ENCODE measurements at regions not wholly inside any gene's neighbourhood (a gene's known extent, or its start where the extent isn't known, plus 50 kb on each side); places are given as distances from the start of the nearest gene placed in this dataset.

DNA sequence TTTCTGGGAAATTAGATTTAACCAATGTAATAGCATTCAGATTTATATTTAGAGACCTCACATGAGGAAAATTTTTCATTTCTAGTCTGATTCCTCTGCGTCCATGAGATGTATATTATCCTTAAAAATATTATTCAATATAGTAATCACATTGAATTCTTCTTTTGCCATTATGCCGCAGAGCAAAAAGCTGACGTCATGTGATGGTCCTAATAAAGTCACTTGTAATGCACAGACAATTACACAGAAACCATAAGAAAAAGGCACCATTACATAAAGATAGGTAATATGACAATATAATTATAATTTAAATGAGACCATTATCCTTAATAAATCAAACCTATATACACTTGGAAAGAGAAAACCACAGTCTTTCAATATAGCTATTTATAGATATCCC, 1021.5 kb downstream of the PCDH9 start:
- no peak for TF ChIP-seq SNAI2 (CRISPR knock-in tag; IDR thresholded peaks at IDR 0.05)
- no peak for TF ChIP-seq CSDC2 (CRISPR knock-in tag; IDR thresholded peaks at IDR 0.05)
- TF ChIP-seq, protein P1, sequence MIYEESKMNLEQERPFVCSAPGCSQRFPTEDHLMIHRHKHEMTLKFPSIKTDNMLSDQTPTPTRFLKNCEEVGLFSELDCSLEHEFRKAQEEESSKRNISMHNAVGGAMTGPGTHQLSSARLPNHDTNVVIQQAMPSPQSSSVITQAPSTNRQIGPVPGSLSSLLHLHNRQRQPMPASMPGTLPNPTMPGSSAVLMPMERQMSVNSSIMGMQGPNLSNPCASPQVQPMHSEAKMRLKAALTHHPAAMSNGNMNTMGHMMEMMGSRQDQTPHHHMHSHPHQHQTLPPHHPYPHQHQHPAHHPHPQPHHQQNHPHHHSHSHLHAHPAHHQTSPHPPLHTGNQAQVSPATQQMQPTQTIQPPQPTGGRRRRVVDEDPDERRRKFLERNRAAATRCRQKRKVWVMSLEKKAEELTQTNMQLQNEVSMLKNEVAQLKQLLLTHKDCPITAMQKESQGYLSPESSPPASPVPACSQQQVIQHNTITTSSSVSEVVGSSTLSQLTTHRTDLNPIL (CRISPR knock-in tag; IDR thresholded peaks at IDR 0.05; ENCODE audit: low read depth) = no peak
- no peak for TF ChIP-seq ZNF565 (CRISPR knock-in tag; conservative IDR thresholded peaks at IDR 0.05; ENCODE audit: low read depth)
- TF ChIP-seq, protein P2, sequence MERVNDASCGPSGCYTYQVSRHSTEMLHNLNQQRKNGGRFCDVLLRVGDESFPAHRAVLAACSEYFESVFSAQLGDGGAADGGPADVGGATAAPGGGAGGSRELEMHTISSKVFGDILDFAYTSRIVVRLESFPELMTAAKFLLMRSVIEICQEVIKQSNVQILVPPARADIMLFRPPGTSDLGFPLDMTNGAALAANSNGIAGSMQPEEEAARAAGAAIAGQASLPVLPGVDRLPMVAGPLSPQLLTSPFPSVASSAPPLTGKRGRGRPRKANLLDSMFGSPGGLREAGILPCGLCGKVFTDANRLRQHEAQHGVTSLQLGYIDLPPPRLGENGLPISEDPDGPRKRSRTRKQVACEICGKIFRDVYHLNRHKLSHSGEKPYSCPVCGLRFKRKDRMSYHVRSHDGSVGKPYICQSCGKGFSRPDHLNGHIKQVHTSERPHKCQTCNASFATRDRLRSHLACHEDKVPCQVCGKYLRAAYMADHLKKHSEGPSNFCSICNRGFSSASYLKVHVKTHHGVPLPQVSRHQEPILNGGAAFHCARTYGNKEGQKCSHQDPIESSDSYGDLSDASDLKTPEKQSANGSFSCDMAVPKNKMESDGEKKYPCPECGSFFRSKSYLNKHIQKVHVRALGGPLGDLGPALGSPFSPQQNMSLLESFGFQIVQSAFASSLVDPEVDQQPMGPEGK (CRISPR knock-in tag; IDR thresholded peaks at IDR 0.05; ENCODE audit: borderline replicate concordance) = no peak
- TF ChIP-seq ZNF8 (CRISPR knock-in tag; IDR thresholded peaks at IDR 0.05) = no peak
- TF ChIP-seq ARNTL (CRISPR knock-in tag; IDR thresholded peaks at IDR 0.05; ENCODE audit: borderline replicate concordance, low read depth) = no peak
- no peak for TF ChIP-seq TCF4 (CRISPR knock-in tag; IDR thresholded peaks at IDR 0.05; ENCODE audit: borderline replicate concordance)
- TF ChIP-seq, protein P3, sequence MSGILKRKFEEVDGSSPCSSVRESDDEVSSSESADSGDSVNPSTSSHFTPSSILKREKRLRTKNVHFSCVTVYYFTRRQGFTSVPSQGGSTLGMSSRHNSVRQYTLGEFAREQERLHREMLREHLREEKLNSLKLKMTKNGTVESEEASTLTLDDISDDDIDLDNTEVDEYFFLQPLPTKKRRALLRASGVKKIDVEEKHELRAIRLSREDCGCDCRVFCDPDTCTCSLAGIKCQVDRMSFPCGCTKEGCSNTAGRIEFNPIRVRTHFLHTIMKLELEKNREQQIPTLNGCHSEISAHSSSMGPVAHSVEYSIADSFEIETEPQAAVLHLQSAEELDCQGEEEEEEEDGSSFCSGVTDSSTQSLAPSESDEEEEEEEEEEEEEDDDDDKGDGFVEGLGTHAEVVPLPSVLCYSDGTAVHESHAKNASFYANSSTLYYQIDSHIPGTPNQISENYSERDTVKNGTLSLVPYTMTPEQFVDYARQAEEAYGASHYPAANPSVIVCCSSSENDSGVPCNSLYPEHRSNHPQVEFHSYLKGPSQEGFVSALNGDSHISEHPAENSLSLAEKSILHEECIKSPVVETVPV (CRISPR knock-in tag; IDR thresholded peaks at IDR 0.05) = no peak
- TF ChIP-seq, protein P4, sequence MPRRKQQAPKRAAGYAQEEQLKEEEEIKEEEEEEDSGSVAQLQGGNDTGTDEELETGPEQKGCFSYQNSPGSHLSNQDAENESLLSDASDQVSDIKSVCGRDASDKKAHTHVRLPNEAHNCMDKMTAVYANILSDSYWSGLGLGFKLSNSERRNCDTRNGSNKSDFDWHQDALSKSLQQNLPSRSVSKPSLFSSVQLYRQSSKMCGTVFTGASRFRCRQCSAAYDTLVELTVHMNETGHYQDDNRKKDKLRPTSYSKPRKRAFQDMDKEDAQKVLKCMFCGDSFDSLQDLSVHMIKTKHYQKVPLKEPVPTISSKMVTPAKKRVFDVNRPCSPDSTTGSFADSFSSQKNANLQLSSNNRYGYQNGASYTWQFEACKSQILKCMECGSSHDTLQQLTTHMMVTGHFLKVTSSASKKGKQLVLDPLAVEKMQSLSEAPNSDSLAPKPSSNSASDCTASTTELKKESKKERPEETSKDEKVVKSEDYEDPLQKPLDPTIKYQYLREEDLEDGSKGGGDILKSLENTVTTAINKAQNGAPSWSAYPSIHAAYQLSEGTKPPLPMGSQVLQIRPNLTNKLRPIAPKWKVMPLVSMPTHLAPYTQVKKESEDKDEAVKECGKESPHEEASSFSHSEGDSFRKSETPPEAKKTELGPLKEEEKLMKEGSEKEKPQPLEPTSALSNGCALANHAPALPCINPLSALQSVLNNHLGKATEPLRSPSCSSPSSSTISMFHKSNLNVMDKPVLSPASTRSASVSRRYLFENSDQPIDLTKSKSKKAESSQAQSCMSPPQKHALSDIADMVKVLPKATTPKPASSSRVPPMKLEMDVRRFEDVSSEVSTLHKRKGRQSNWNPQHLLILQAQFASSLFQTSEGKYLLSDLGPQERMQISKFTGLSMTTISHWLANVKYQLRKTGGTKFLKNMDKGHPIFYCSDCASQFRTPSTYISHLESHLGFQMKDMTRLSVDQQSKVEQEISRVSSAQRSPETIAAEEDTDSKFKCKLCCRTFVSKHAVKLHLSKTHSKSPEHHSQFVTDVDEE (CRISPR knock-in tag; IDR thresholded peaks at IDR 0.05) = no peak
- no peak for TF ChIP-seq RARB (CRISPR knock-in tag; IDR thresholded peaks at IDR 0.05)
- no peak for TF ChIP-seq ESRRG (CRISPR knock-in tag; IDR thresholded peaks at IDR 0.05)
